ENCODE measurements at regions not wholly inside any gene's neighbourhood (a gene's known extent, or its start where the extent isn't known, plus 50 kb on each side); places are given as distances from the start of the nearest gene placed in this dataset.

- H4K20me1 ChIP-seq (ENCODE audit: insufficient read depth, low read length) = no peaks in the 10 kb centered on the region
- H3K27ac ChIP-seq (ENCODE audit: low read length) = no peak overlapping the region
- H3K4me3 ChIP-seq (ENCODE audit: low read length) = no peak overlapping the region
- no peak overlapping the region for H2AFZ ChIP-seq (ENCODE audit: low read depth, low read length)
- H3K9me3 ChIP-seq (ENCODE audit: insufficient read depth, low read length) = no peaks in the 10 kb centered on the region
- H3K36me3 ChIP-seq (replicated peaks; ENCODE audit: low read depth, low read length) = no peaks in the 10 kb centered on the region
- H3K79me2 ChIP-seq (ENCODE audit: low read length) = no peaks in the 10 kb centered on the region
- H3K9ac ChIP-seq (ENCODE audit: low read length) = no peak overlapping the region
- no peaks in the 10 kb centered on the region for H3K27me3 ChIP-seq (ENCODE audit: low read depth, low read length)
- TF ChIP-seq EZH2phosphoT487 (IDR thresholded peaks at IDR 0.05; ENCODE audit: low read depth) = no peak
- no peak for TF ChIP-seq CTCF (IDR thresholded peaks at IDR 0.05; ENCODE audit: low read depth, low read length)
- no peaks in the 10 kb centered on the region for H3K4me1 ChIP-seq (ENCODE audit: low read length)
- no peak overlapping the region for H3K4me2 ChIP-seq (ENCODE audit: low read length)
These were observed 91.1 kb upstream of the NXPH2 start for GRCh38 chr2:138871312-138871711.

DNA sequence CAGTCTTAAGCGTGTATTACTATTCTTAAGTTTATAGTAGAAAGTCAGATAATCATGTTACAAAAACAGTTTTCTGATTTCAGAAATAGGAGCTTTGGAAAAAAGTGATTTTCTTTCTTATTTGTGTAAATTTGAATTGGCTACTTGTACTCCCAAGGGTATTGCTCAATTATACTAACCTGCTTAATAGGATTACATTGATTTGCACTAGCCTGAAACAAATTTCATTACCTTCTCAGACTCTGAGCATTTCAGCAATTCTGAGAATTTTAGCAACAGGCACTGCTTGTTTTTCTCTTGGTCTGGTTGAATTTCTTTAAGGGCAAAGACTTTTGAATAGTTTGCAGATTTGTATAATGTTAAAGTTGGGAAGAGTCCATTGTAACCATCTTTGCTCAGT lies 87.2 kb upstream of the NXPH2 start:
- no peak overlapping the region for H3K4me3 ChIP-seq (ENCODE audit: low read length)
- no peak for TF ChIP-seq CTCF (IDR thresholded peaks at IDR 0.05; ENCODE audit: low read depth, low read length)
- TF ChIP-seq EZH2phosphoT487 (IDR thresholded peaks at IDR 0.05; ENCODE audit: low read depth) = no peak
- no peak overlapping the region for H2AFZ ChIP-seq (ENCODE audit: low read depth, low read length)

DNA sequence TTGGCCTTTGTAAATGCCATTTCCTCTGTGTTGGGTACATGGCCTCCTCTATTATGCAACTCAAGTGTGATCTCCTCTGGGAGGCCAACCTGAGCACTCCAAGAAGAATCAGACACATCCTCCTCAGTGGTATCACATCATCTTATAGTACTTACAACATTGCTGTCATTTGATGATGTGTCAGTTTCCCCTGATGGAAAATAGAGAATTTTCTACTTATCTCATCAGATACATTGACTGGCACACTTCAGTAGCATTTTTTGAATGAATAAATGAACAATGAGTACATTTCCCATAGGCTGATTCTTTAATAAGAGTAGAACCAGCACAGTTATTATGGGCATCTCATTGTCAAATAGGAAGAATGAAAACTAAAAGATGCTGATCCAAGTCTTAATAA lies 86.6 kb upstream of the NXPH2 start:
- no peak overlapping the region for H3K4me2 ChIP-seq (ENCODE audit: low read length)
- TF ChIP-seq CTCF (IDR thresholded peaks at IDR 0.05; ENCODE audit: low read depth, low read length) = no peak
- no peak for TF ChIP-seq EZH2phosphoT487 (IDR thresholded peaks at IDR 0.05; ENCODE audit: low read depth)
- H3K4me1 ChIP-seq (ENCODE audit: low read length) = no peaks in the 10 kb centered on the region
- H3K27me3 ChIP-seq (ENCODE audit: low read depth, low read length) = no peaks in the 10 kb centered on the region
- no peaks in the 10 kb centered on the region for H3K36me3 ChIP-seq (replicated peaks; ENCODE audit: low read depth, low read length)
- no peak overlapping the region for H3K4me3 ChIP-seq (ENCODE audit: low read length)
- no peaks in the 10 kb centered on the region for H3K9me3 ChIP-seq (ENCODE audit: insufficient read depth, low read length)
- H3K9ac ChIP-seq (ENCODE audit: low read length) = no peak overlapping the region
- no peaks in the 10 kb centered on the region for H3K79me2 ChIP-seq (ENCODE audit: low read length)
- H2AFZ ChIP-seq (ENCODE audit: low read depth, low read length) = no peak overlapping the region
- no peak overlapping the region for H3K27ac ChIP-seq (ENCODE audit: low read length)
- H4K20me1 ChIP-seq (ENCODE audit: insufficient read depth, low read length) = no peaks in the 10 kb centered on the region

More for the DNA sequence above, 87.2 kb upstream of the NXPH2 start:
- no peaks in the 10 kb centered on the region for H3K4me1 ChIP-seq (ENCODE audit: low read length)
- no peak overlapping the region for H3K9ac ChIP-seq (ENCODE audit: low read length)
- H3K9me3 ChIP-seq (ENCODE audit: insufficient read depth, low read length) = no peaks in the 10 kb centered on the region
- no peaks in the 10 kb centered on the region for H4K20me1 ChIP-seq (ENCODE audit: insufficient read depth, low read length)
- no peaks in the 10 kb centered on the region for H3K79me2 ChIP-seq (ENCODE audit: low read length)
- no peaks in the 10 kb centered on the region for H3K27me3 ChIP-seq (ENCODE audit: low read depth, low read length)
- H3K4me2 ChIP-seq (ENCODE audit: low read length) = no peak overlapping the region
- H3K27ac ChIP-seq (ENCODE audit: low read length) = no peak overlapping the region
- no peaks in the 10 kb centered on the region for H3K36me3 ChIP-seq (replicated peaks; ENCODE audit: low read depth, low read length)

DNA sequence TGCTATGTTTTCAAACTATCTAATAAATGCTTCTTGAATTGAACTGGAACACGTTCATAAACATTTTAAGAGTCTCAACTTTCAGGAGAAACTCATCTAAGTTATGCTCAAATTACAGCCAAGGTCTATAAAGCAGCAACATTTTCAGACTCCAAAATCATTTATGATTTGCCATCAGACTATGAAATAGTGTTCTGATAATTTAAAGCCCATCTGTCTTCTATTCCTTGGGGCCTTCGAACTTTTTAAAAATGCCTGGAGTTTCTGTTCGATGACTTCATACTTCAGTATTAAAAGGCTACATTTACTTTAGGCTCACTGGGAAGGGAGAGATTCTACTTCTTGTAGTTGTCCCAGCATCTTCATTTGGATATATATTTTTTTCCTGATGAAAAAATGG lies 73.6 kb upstream of the NXPH2 start:
- TF ChIP-seq CTCF (IDR thresholded peaks at IDR 0.05; ENCODE audit: low read depth, low read length) (no peak), EZH2phosphoT487 (IDR thresholded peaks at IDR 0.05; ENCODE audit: low read depth) (no peak)

More for the DNA sequence above, 73.6 kb upstream of the NXPH2 start:
- Histone ChIP-seq H3K4me1 (ENCODE audit: low read length) (no peaks in the 10 kb centered on the region), H2AFZ (ENCODE audit: low read depth, low read length) (no peak overlapping the region), H3K4me3 (ENCODE audit: low read length) (no peak overlapping the region), H4K20me1 (ENCODE audit: insufficient read depth, low read length) (no peaks in the 10 kb centered on the region), H3K4me2 (ENCODE audit: low read length) (no peak overlapping the region), H3K79me2 (ENCODE audit: low read length) (no peaks in the 10 kb centered on the region), H3K27ac (ENCODE audit: low read length) (no peak overlapping the region), H3K9ac (ENCODE audit: low read length) (no peak overlapping the region), H3K27me3 (ENCODE audit: low read depth, low read length) (no peaks in the 10 kb centered on the region), H3K9me3 (ENCODE audit: insufficient read depth, low read length) (no peaks in the 10 kb centered on the region), H3K36me3 (replicated peaks; ENCODE audit: low read depth, low read length) (no peaks in the 10 kb centered on the region)

All from OCI-LY3 (cell line).